HPDE6-E6E7 (cell line): ENCODE measurements at regions not wholly inside any gene's neighbourhood (a gene's known extent, or its start where the extent isn't known, plus 50 kb on each side); places are given as distances from the start of the nearest gene placed in this dataset.
"Not testable (repeated sequence)": the region's sequence is repeated elsewhere in the genome, so short reads cannot be mapped to it uniquely, and the experiment has no call there.

Source experiments
- DNase-seq: peaks from one replicate; pipeline ENCODE4 v3.0.0; 2011; ENCODE audit warnings: missing footprints; ENCODE audit errors: extremely low spot score

GRCh38 chr13:82963226-82964099, 918.8 kb downstream of the SLITRK1 start:
- DNase-seq = no peak

GRCh38 chr13:82962397-82962796, 919.9 kb downstream of the SLITRK1 start:
- no peak for DNase-seq

GRCh38 chr13:82961757-82962156, 920.5 kb downstream of the SLITRK1 start:
- DNase-seq = no peak

GRCh38 chr13:82952336-82952735, 929.9 kb downstream of the SLITRK1 start:
- DNase-seq = not testable (repeated sequence)

GRCh38 chr13:82947683-82948082, 934.6 kb downstream of the SLITRK1 start:
- DNase-seq = no peak

- DNase-seq = no peak
Observed at GRCh38 chr13:82947191-82947621, 935.1 kb downstream of the SLITRK1 start.

GRCh38 chr13:82938644-82939043, 943.6 kb downstream of the SLITRK1 start:
- DNase-seq = no peak

- no peak for DNase-seq
Observed at GRCh38 chr13:82934000-82934399, 948.3 kb downstream of the SLITRK1 start.

GRCh38 chr13:82925114-82925513, 957.2 kb downstream of the SLITRK1 start:
- no peak for DNase-seq

- DNase-seq = no peak
Observed at GRCh38 chr13:82917984-82918383, 964.3 kb downstream of the SLITRK1 start.

- DNase-seq = no peak
Observed at GRCh38 chr13:82912564-82912963, 969.7 kb downstream of the SLITRK1 start.

- DNase-seq = no peak
Observed at GRCh38 chr13:82905071-82905470, 977.2 kb downstream of the SLITRK1 start.

- no peak for DNase-seq
Observed at GRCh38 chr13:82900453-82900852, 981.8 kb downstream of the SLITRK1 start.

GRCh38 chr13:82898586-82898985, 983.7 kb downstream of the SLITRK1 start:
- DNase-seq = no peak

- no peak for DNase-seq
Observed at GRCh38 chr13:82879921-82880320, 1002.4 kb downstream of the SLITRK1 start.

GRCh38 chr13:82878536-82878935, 1003.7 kb downstream of the SLITRK1 start:
- DNase-seq = peak; percentile 0

GRCh38 chr13:82867284-82867683, 1015.0 kb downstream of the SLITRK1 start:
- no peak for DNase-seq

GRCh38 chr13:82850644-82851043, 1031.6 kb downstream of the SLITRK1 start:
- no peak for DNase-seq

- no peak for DNase-seq
Observed at GRCh38 chr13:82848766-82849165, 1033.5 kb downstream of the SLITRK1 start.

- no peak for DNase-seq
Observed at GRCh38 chr13:82847595-82847994, 1034.7 kb downstream of the SLITRK1 start.

GRCh38 chr13:82833923-82834322, 1048.4 kb downstream of the SLITRK1 start:
- no peak for DNase-seq

- DNase-seq = no peak
Observed at GRCh38 chr13:82829040-82829439, 1053.2 kb downstream of the SLITRK1 start.

- no peak for DNase-seq
Observed at GRCh38 chr13:82827724-82828123, 1054.5 kb downstream of the SLITRK1 start.

GRCh38 chr13:82822935-82823334, 1059.3 kb downstream of the SLITRK1 start:
- DNase-seq = no peak
